OCI-LY1 (cell line): ENCODE measurements at regions not wholly inside any gene's neighbourhood (a gene's known extent, or its start where the extent isn't known, plus 50 kb on each side); places are given as distances from the start of the nearest gene placed in this dataset.

Experiments
- H2AFZ ChIP-seq: fragments of 200-600 bp; sonication (generic), shearing (Covaris generic); 2 replicates; pipeline ENCODE4 v1.6.0; 2014; ENCODE audit warnings: antibody characterized with exemption, mild to moderate bottlenecking, low read length
- H3F3A ChIP-seq: fragments of 200-600 bp; sonication (generic), shearing (Covaris generic); 2 replicates; pipeline ENCODE4 v1.6.0; 2014; ENCODE audit warnings: mild to moderate bottlenecking, antibody characterized with exemption, low read length, moderate library complexity; ENCODE audit not compliant: insufficient read depth
- H3K27ac ChIP-seq: fragments of 200-600 bp; sonication (generic); 2 replicates; pipeline ENCODE4 v1.5.1; 2014; ENCODE audit warnings: low read length, mixed run types, mild to moderate bottlenecking, low read depth; ENCODE audit not compliant: poor library complexity, severe bottlenecking
- H3K27me3 ChIP-seq: fragments of 200-600 bp; sonication (generic); 2 replicates; pipeline ENCODE4 v1.6.0; 2014; ENCODE audit warnings: antibody characterized with exemption, mild to moderate bottlenecking, low read length, moderate library complexity; ENCODE audit not compliant: insufficient read depth
- H3K36me3 ChIP-seq: fragments of 200-600 bp; sonication (generic); 2 replicates; pipeline ENCODE4 v1.6.1; 2014; ENCODE audit warnings: mild to moderate bottlenecking, antibody characterized with exemption, low read length, moderate library complexity, mixed read lengths; ENCODE audit not compliant: insufficient read depth
- H3K4me1 ChIP-seq: fragments of 200-600 bp; sonication (generic); 2 replicates; pipeline ENCODE4 v1.5.1; 2014; ENCODE audit warnings: mild to moderate bottlenecking, low read length, moderate library complexity; ENCODE audit not compliant: insufficient read depth, severe bottlenecking
- H3K4me2 ChIP-seq: fragments of 200-600 bp; sonication (generic), shearing (Covaris generic); 2 replicates; pipeline ENCODE4 v1.6.1; 2014; ENCODE audit warnings: low read length
- H3K4me3 ChIP-seq: fragments of 200-600 bp; sonication (generic); 2 replicates; pipeline ENCODE4 v1.5.1; 2014; ENCODE audit warnings: low read length, low read depth, mild to moderate bottlenecking, mixed read lengths; ENCODE audit not compliant: poor library complexity, severe bottlenecking
- H3K79me2 ChIP-seq: fragments of 200-600 bp; shearing (Covaris generic); 2 replicates; pipeline ENCODE4 v1.6.1; 2016; ENCODE audit warnings: mixed run types, low read length, mixed read lengths; ENCODE audit not compliant: insufficient read depth
- H3K9ac ChIP-seq: fragments of 200-600 bp; sonication (generic), shearing (Covaris generic); 2 replicates; pipeline ENCODE4 v1.6.1; 2014; ENCODE audit warnings: mild to moderate bottlenecking, low read length, mixed read lengths
- H3K9me2 ChIP-seq: fragments of 200-600 bp; sonication (generic), shearing (Covaris generic); 2 replicates; pipeline ENCODE4 v1.6.1; 2014; ENCODE audit warnings: low read depth, mild to moderate bottlenecking, low read length, mixed read lengths
- H3K9me3 ChIP-seq: fragments of 200-600 bp; shearing (Covaris generic); 2 replicates; pipeline ENCODE4 v1.6.1; 2014; ENCODE audit warnings: low read length, mixed read lengths
- H4K20me1 ChIP-seq: fragments of 200-600 bp; sonication (generic), shearing (Covaris generic); 2 replicates; pipeline ENCODE4 v1.6.0; 2016; ENCODE audit warnings: mild to moderate bottlenecking, low read length; ENCODE audit not compliant: insufficient read depth
- EZH2 ChIP-seq: fragments of 200-600 bp; sonication (generic), shearing (Covaris generic); IDR thresholded peaks from 2 replicates; pipeline ENCODE4 v1.8.0; 2017; ENCODE audit warnings: borderline replicate concordance, mixed run types, mild to moderate bottlenecking, antibody characterized with exemption, low read length, moderate library complexity, mixed read lengths
- TF ChIP-seq, protein P1 (sequence below): fragments of 200-600 bp; sonication (generic), shearing (Covaris generic); IDR thresholded peaks from 2 replicates; pipeline ENCODE4 v1.5.1; 2017; ENCODE audit warnings: mild to moderate bottlenecking, antibody characterized with exemption, low read length, moderate library complexity, mixed read lengths

DNA sequence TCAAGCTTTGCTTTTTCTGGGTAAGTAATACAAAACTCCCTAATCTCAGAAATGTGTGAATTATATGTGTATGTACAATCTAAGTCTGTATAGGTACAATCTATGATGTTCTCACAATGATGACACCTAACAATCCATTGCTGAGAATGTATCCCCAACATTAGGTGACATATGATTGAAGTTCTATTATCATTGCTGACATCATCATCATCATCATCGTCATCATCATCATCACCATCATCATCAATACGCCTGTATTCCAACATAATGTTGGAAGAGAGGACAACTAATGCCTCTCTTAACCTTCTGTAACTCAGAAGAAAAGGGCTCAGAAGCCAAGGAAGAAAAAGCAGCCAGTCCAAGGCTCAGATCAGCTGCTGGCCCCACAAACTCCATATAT, 84.2 kb upstream of the FBXO11 start:
- Histone ChIP-seq H3K4me3 (no peak overlapping the region), H3K79me2 (no peaks in the 10 kb centered on the region), H3F3A (no peaks in the 10 kb centered on the region), H2AFZ (no peak overlapping the region), H3K4me1 (no peaks in the 10 kb centered on the region), H4K20me1 (no peaks in the 10 kb centered on the region), H3K9ac (no peak overlapping the region), H3K36me3 (no peaks in the 10 kb centered on the region), H3K4me2 (no peak overlapping the region), H3K27ac (no peak overlapping the region), H3K9me2 (no peaks in the 10 kb centered on the region), H3K9me3 (no peaks in the 10 kb centered on the region), H3K27me3 (no peaks in the 10 kb centered on the region)
- TF ChIP-seq EZH2 = no peak
- TF ChIP-seq, protein P1, sequence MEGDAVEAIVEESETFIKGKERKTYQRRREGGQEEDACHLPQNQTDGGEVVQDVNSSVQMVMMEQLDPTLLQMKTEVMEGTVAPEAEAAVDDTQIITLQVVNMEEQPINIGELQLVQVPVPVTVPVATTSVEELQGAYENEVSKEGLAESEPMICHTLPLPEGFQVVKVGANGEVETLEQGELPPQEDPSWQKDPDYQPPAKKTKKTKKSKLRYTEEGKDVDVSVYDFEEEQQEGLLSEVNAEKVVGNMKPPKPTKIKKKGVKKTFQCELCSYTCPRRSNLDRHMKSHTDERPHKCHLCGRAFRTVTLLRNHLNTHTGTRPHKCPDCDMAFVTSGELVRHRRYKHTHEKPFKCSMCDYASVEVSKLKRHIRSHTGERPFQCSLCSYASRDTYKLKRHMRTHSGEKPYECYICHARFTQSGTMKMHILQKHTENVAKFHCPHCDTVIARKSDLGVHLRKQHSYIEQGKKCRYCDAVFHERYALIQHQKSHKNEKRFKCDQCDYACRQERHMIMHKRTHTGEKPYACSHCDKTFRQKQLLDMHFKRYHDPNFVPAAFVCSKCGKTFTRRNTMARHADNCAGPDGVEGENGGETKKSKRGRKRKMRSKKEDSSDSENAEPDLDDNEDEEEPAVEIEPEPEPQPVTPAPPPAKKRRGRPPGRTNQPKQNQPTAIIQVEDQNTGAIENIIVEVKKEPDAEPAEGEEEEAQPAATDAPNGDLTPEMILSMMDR = no peak

DNA sequence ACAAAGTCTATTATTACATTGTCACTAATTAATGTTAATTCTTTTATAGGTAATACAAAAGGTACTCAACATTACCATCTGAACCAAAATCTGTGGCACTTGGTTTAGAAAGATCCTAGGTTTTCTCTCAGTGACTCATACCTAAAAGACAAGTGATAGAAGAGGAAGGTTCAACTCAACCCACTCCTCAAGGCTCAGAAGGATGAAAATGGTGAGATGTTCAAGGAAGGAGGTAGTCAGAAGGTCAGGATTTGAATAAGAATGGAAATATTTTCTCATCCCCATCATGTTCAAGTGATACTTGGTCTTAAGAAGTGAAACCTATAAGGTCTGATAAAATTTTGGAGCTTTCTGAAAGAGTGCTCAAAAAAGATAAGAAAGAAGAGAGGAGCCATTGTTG, 86.4 kb upstream of the FBXO11 start:
- Histone ChIP-seq H3K36me3 (no peaks in the 10 kb centered on the region), H3K9me2 (no peaks in the 10 kb centered on the region), H2AFZ (no peak overlapping the region), H3K27ac (no peak overlapping the region), H3F3A (no peaks in the 10 kb centered on the region), H3K4me1 (no peaks in the 10 kb centered on the region), H3K4me2 (no peak overlapping the region), H3K9ac (no peak overlapping the region), H3K9me3 (no peaks in the 10 kb centered on the region), H4K20me1 (no peaks in the 10 kb centered on the region), H3K79me2 (no peaks in the 10 kb centered on the region), H3K4me3 (no peak overlapping the region), H3K27me3 (no peaks in the 10 kb centered on the region)
- TF ChIP-seq, protein P1 = no peak
- TF ChIP-seq EZH2 = no peak

DNA sequence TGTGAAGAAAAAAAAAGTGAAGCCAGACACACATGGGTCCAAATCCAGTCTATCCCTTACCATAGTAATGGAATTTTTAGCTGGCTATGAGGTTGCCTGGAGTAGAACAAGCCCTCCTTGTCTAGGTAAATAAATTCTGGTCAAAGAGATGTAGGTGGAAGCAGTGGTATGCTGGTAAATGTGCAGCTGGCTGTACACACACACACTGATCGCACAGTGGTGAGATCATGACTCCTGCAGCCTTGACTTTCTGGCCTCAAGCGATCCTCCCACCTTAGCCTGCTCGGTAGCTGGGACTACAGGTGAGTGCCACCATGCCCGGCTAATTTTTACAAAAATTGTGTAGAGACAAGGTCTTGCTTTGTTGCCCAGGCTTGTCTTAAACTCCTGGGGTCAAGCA, 90.5 kb upstream of the FBXO11 start:
- Histone ChIP-seq H3K4me1 (no peaks in the 10 kb centered on the region), H3K9me3 (no peaks in the 10 kb centered on the region), H2AFZ (no peak overlapping the region), H3K36me3 (no peaks in the 10 kb centered on the region), H3K79me2 (no peaks in the 10 kb centered on the region), H3K27me3 (no peaks in the 10 kb centered on the region), H3K9ac (no peak overlapping the region), H3F3A (no peaks in the 10 kb centered on the region), H3K27ac (no peak overlapping the region), H3K4me3 (no peak overlapping the region), H4K20me1 (no peaks in the 10 kb centered on the region), H3K9me2 (no peaks in the 10 kb centered on the region), H3K4me2 (no peak overlapping the region)
- no peak for TF ChIP-seq EZH2
- TF ChIP-seq, protein P1 = no peak
